Neuronal stem cell (in vitro differentiated cells): ENCODE measurements at regions not wholly inside any gene's neighbourhood (a gene's known extent, or its start where the extent isn't known, plus 50 kb on each side); places are given as distances from the start of the nearest gene placed in this dataset.
"Not testable (repeated sequence)": the region's sequence is repeated elsewhere in the genome, so short reads cannot be mapped to it uniquely, and the experiment has no call there.

Experiments
- DNase-seq: peaks from one replicate; pipeline ENCODE4 v3.0.0-alpha.2; 2013; ENCODE audit warnings: low spot score
- H2AFZ ChIP-seq: one replicate; pipeline ENCODE4 v1.6.1; 2013; ENCODE audit warnings: mild to moderate bottlenecking, low read length, inconsistent platforms
- H2AK5ac ChIP-seq: 2 replicates; pipeline ENCODE4 v1.6.1; 2013; ENCODE audit warnings: low read depth, mild to moderate bottlenecking, inconsistent platforms, low read length, moderate library complexity, mixed read lengths
- H2BK120ac ChIP-seq: 2 replicates; pipeline ENCODE4 v1.6.1; 2013; ENCODE audit warnings: low read depth, mild to moderate bottlenecking, inconsistent platforms, low read length, moderate library complexity, mixed read lengths
- H2BK12ac ChIP-seq: one replicate; pipeline ENCODE4 v1.6.1; 2013; ENCODE audit warnings: low read length, inconsistent platforms
- H2BK15ac ChIP-seq: 2 replicates; pipeline ENCODE4 v1.6.1; 2013; ENCODE audit warnings: mild to moderate bottlenecking, low read length, inconsistent platforms, mixed read lengths
- H2BK5ac ChIP-seq: one replicate; pipeline ENCODE4 v1.6.1; 2013; ENCODE audit warnings: inconsistent platforms, mild to moderate bottlenecking, low read length, moderate library complexity
- H3K14ac ChIP-seq: one replicate; pipeline ENCODE4 v1.6.1; 2013; ENCODE audit warnings: low read length, inconsistent platforms
- H3K18ac ChIP-seq: 2 replicates; pipeline ENCODE4 v1.6.1; 2013; ENCODE audit warnings: low read length, inconsistent platforms
- H3K23ac ChIP-seq: 2 replicates; pipeline ENCODE4 v1.6.1; 2013; ENCODE audit warnings: low read depth, mild to moderate bottlenecking, mixed read lengths, low read length, inconsistent platforms; ENCODE audit not compliant: poor library complexity
- H3K27ac ChIP-seq: replicated peaks from 3 replicates; pipeline ENCODE4 v1.5.1; 2013; ENCODE audit warnings: low read length, inconsistent platforms
- H3K27me3 ChIP-seq, 3 experiments: 2 replicates each; pipeline ENCODE4 v1.6.1; 2013; ENCODE audit warnings: low read length in 3 of 3, mild to moderate bottlenecking in 2 of 3, inconsistent platforms in 1 of 3, low read depth in 1 of 3, mixed read lengths in 1 of 3, moderate library complexity in 1 of 3; ENCODE audit not compliant: control insufficient read depth in 3 of 3, insufficient read depth in 3 of 3
- H3K36me3 ChIP-seq, 2 donors: replicated peaks in 1 of 2; 2 replicates each; pipeline ENCODE4 v1.6.1; 2013; ENCODE audit warnings: low read length in 2 of 2; ENCODE audit not compliant: control insufficient read depth in 2 of 2, insufficient read depth in 2 of 2
- H3K4ac ChIP-seq: 2 replicates; pipeline ENCODE4 v1.6.1; 2013; ENCODE audit warnings: inconsistent platforms, mild to moderate bottlenecking, low read length, moderate library complexity
- H3K4me1 ChIP-seq, 2 donors: 1 replicate in 1 of 2; 2 replicates in 1 of 2; pipeline ENCODE4 v1.6.1; 2013; ENCODE audit warnings: low read length in 2 of 2, low read depth in 1 of 2; ENCODE audit not compliant: control insufficient read depth in 2 of 2, insufficient read depth in 1 of 2
- H3K4me2 ChIP-seq: one replicate; pipeline ENCODE4 v1.6.1; 2013; ENCODE audit warnings: mild to moderate bottlenecking, low read length, inconsistent platforms; ENCODE audit not compliant: insufficient read depth, poor library complexity, severe bottlenecking
- H3K4me3 ChIP-seq, 2 donors: 2 replicates each; pipeline ENCODE4 v1.5.1; 2013; ENCODE audit warnings: low read length in 2 of 2, mild to moderate bottlenecking in 2 of 2, inconsistent platforms in 1 of 2, moderate library complexity in 1 of 2
- H3K79me1 ChIP-seq: one replicate; pipeline ENCODE4 v1.6.1; 2013; ENCODE audit warnings: low read depth, mild to moderate bottlenecking, inconsistent platforms, low read length, moderate library complexity
- H3K9ac ChIP-seq: one replicate; pipeline ENCODE4 v1.6.1; 2013; ENCODE audit warnings: mild to moderate bottlenecking, low read depth, low read length, inconsistent platforms; ENCODE audit not compliant: poor library complexity
- H3K9me3 ChIP-seq, 2 donors: replicated peaks in 1 of 2; 2 replicates each; pipeline versions ENCODE3 to v1.6.1; 2013; ENCODE audit warnings: low read length in 2 of 2, mild to moderate bottlenecking in 2 of 2, inconsistent platforms in 1 of 2, low read depth in 1 of 2, mixed read lengths in 1 of 2, moderate library complexity in 1 of 2; ENCODE audit not compliant: control insufficient read depth in 2 of 2, insufficient read depth in 1 of 2
- H4K8ac ChIP-seq: one replicate; pipeline ENCODE4 v1.6.1; 2013; ENCODE audit warnings: low read depth, mild to moderate bottlenecking, inconsistent platforms, low read length, moderate library complexity
- H4K91ac ChIP-seq: one replicate; pipeline ENCODE4 v1.6.1; 2013; ENCODE audit warnings: low read length, low read depth, mild to moderate bottlenecking, inconsistent platforms; ENCODE audit not compliant: poor library complexity
- WGBS, 2 donors: extraction: QIAGEN DNeasy Blood & Tissue Kit; methylation state at CpG; one replicate each; pipeline ENCODE4 v1.1.7; 2013; ENCODE audit warnings: missing lambda C conversion rate in 2 of 2, mixed read lengths in 1 of 2; ENCODE audit not compliant: insufficient read length in 2 of 2, insufficient replicate concordance in 1 of 2; ENCODE audit errors: extremely low coverage in 2 of 2; 5-methylcytosine and 5-hydroxymethylcytosine counted together

- no peak overlapping the region for H3K9ac ChIP-seq
- no peak for DNase-seq
- H2BK5ac ChIP-seq: no peak overlapping the region
- no peak overlapping the region for H3K4me2 ChIP-seq
- H3K27me3 ChIP-seq: no peaks in the 10 kb centered on the region
- H3K4me3 ChIP-seq: no peak overlapping the region
- no peaks in the 10 kb centered on the region for H3K4me1 ChIP-seq
- WGBS, 2 donors: no CpG with 5 or more reads among the region's 1 CpG
- no peak overlapping the region for H3K18ac ChIP-seq
- no peak overlapping the region for H2BK120ac ChIP-seq
- H4K8ac ChIP-seq: no peak overlapping the region
- H3K9me3 ChIP-seq: peaks cover 0 to 3% of the 10 kb centered on the region in 2 donors
- no peak overlapping the region for H2BK12ac ChIP-seq
- H2AFZ ChIP-seq: no peak overlapping the region
- H3K23ac ChIP-seq: no peak overlapping the region
- no peak overlapping the region for H3K27ac ChIP-seq
- no peak overlapping the region for H2AK5ac ChIP-seq
- H4K91ac ChIP-seq: no peak overlapping the region
- no peak overlapping the region for H3K4ac ChIP-seq
- no peaks in the 10 kb centered on the region for H3K36me3 ChIP-seq
- H3K14ac ChIP-seq: no peak overlapping the region
- H3K79me1 ChIP-seq: no peaks in the 10 kb centered on the region
- no peak overlapping the region for H2BK15ac ChIP-seq
Observed at GRCh38 chr14:25349269-25349668, 299.3 kb upstream of the STXBP6 start.

DNA sequence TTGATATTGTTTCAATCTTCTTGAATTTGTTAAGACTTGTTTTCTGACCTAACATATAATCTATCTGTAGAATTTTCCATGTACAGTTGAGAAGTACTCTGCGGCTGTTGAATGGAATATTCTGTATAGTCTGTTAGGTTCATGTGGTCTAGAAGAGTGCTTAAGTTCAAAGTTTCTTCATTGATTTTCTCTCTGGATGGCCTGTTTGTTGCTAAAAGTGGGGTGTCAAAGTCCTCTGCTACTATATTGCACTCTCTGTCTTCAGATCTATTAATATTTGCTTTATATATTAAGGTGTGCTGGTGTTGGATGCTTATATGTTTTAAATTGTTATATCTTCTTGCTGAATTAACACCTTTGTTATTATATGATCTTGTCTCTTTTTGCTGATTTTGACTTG lies 290.9 kb upstream of the STXBP6 start:
- Histone ChIP-seq H2AK5ac (no peak overlapping the region), H3K4me2 (no peak overlapping the region), H2BK120ac (no peak overlapping the region), H3K9ac (no peak overlapping the region), H3K4ac (no peak overlapping the region), H3K27ac (no peak overlapping the region), H3K4me1 (no peaks in the 10 kb centered on the region), H2BK5ac (no peak overlapping the region), H2AFZ (no peak overlapping the region), H3K9me3 (peaks cover 0 to 3% of the 10 kb centered on the region in 2 donors), H3K79me1 (no peaks in the 10 kb centered on the region), H3K23ac (no peak overlapping the region), H3K27me3 (no peaks in the 10 kb centered on the region), H2BK15ac (no peak overlapping the region), H3K18ac (no peak overlapping the region), H2BK12ac (no peak overlapping the region), H3K14ac (no peak overlapping the region), H4K91ac (no peak overlapping the region), H3K4me3 (no peak overlapping the region), H4K8ac (no peak overlapping the region), H3K36me3 (no peaks in the 10 kb centered on the region)
- DNase-seq: no peak
- WGBS, 2 donors: no CpG with 5 or more reads among the region's 1 CpG

DNA sequence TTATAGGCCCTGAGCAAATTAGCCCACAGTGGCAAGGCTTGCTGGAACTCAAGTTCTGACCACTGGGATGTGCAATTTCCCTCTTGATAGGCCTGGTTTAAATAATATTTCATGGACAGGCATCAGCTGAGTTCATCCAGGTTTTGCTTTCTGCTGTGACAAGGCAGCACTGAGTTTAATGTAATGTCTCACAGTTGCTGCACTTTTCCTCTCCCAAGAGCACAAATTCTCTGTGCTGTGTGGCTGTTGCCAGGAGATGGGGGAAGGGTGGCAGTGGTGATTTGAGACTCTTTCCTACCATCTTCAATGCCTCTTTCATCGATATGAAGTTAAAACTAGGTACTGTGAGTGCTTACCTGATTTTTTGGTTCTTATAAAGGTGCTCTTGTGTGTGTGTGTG lies 272.8 kb upstream of the STXBP6 start:
- H4K91ac ChIP-seq: no peak overlapping the region
- H3K4me2 ChIP-seq: no peak overlapping the region
- no peak overlapping the region for H3K4me3 ChIP-seq
- DNase-seq: no peak
- H2BK15ac ChIP-seq: no peak overlapping the region
- H3K14ac ChIP-seq: peak overlapping the region; percentile 21
- H2BK120ac ChIP-seq: no peak overlapping the region
- H2AFZ ChIP-seq: no peak overlapping the region
- H3K23ac ChIP-seq: no peak overlapping the region
- H3K18ac ChIP-seq: no peak overlapping the region
- no peak overlapping the region for H2BK5ac ChIP-seq
- H3K9me3 ChIP-seq: no peaks in the 10 kb centered on the region
- H3K79me1 ChIP-seq: no peaks in the 10 kb centered on the region
- no peaks in the 10 kb centered on the region for H3K36me3 ChIP-seq
- no peaks in the 10 kb centered on the region for H3K4me1 ChIP-seq
- H2AK5ac ChIP-seq: no peak overlapping the region
- no CpG with 5 or more reads among the region's 1 CpG for WGBS, 2 donors
- no peak overlapping the region for H3K27ac ChIP-seq
- no peak overlapping the region for H2BK12ac ChIP-seq
- no peak overlapping the region for H4K8ac ChIP-seq
- no peak overlapping the region for H3K9ac ChIP-seq
- no peaks in the 10 kb centered on the region for H3K27me3 ChIP-seq
- H3K4ac ChIP-seq: no peak overlapping the region

DNA sequence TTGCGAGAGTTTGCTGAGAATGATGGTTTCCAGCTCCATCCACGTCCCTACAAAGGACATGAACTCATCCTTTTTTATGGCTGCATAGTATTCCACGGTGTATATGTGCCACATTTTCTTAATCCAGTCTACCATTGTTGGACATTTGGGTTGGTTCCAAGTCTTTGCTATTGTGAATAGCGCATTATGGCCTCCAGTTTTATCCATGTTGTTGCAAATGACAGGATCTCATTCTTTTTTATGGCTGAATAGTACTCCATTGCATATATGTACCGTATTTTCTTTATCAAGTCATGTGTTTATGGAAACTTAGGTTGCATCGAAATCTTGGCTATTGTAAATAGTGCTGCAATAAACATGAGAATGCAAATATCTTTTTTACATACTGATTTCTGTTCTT lies 266.1 kb upstream of the STXBP6 start:
- H2BK15ac ChIP-seq, H3K36me3 ChIP-seq, H3K23ac ChIP-seq, H2AFZ ChIP-seq, H3K4me2 ChIP-seq, H3K27ac ChIP-seq, H3K9ac ChIP-seq, H3K18ac ChIP-seq, H2BK12ac ChIP-seq, H3K79me1 ChIP-seq, H3K14ac ChIP-seq, H3K27me3 ChIP-seq, H3K4ac ChIP-seq, H2AK5ac ChIP-seq, H2BK5ac ChIP-seq, H4K91ac ChIP-seq, H3K9me3 ChIP-seq, H3K4me1 ChIP-seq, H3K4me3 ChIP-seq, H4K8ac ChIP-seq, DNase-seq, H2BK120ac ChIP-seq: not testable (repeated sequence)
- no CpG with 5 or more reads among the region's 6 CpGs for WGBS, 2 donors
